GM23338 (cell line): ENCODE measurements at regions not wholly inside any gene's neighbourhood (a gene's known extent, or its start where the extent isn't known, plus 50 kb on each side); places are given as distances from the start of the nearest gene placed in this dataset.
"Not testable (repeated sequence)": the region's sequence is repeated elsewhere in the genome, so short reads cannot be mapped to it uniquely, and the experiment has no call there.

Experiments
- ATAC-seq: fragments of 200-7000 bp; cut with Tn5 transposase; 3 replicates; pipeline ENCODE4 v1.9.1; 2020
- DNase-seq: peaks from one replicate; pipeline ENCODE4 v3.0.0-alpha.2; 2015; ENCODE audit warnings: low spot score
- H2AFZ ChIP-seq: fragments of 200-600 bp; sonication (generic); 2 replicates; pipeline ENCODE4 v1.8.0; 2016; ENCODE audit warnings: antibody characterized with exemption, mild to moderate bottlenecking, moderate library complexity
- H3F3A ChIP-seq: fragments of 200-600 bp; sonication (generic); replicated peaks from 2 replicates; pipeline ENCODE4 v1.8.0; 2017; ENCODE audit warnings: antibody characterized with exemption, mixed run types, low read depth
- H3K27ac ChIP-seq: fragments of 200-600 bp; sonication (generic); 2 replicates; pipeline ENCODE4 v1.6.1; 2016; ENCODE audit warnings: low read depth
- H3K27me3 ChIP-seq: fragments of 200-600 bp; sonication (generic); 2 replicates; pipeline ENCODE4 v1.8.0; 2016; ENCODE audit warnings: mild to moderate bottlenecking, mixed run types, moderate library complexity; ENCODE audit not compliant: insufficient read depth
- H3K36me3 ChIP-seq: fragments of 200-600 bp; sonication (generic); 2 replicates; pipeline ENCODE4 v1.8.0; 2016; ENCODE audit warnings: mild to moderate bottlenecking; ENCODE audit not compliant: insufficient read depth
- H3K4me1 ChIP-seq: fragments of 200-600 bp; sonication (generic); 2 replicates; pipeline ENCODE4 v1.8.0; 2016; ENCODE audit warnings: mild to moderate bottlenecking, moderate library complexity; ENCODE audit not compliant: insufficient read depth
- H3K4me2 ChIP-seq: fragments of 200-600 bp; sonication (generic); 2 replicates; pipeline ENCODE4 v1.7.1; 2017; ENCODE audit warnings: mixed run types
- H3K4me3 ChIP-seq: fragments of 200-600 bp; sonication (generic); 2 replicates; pipeline ENCODE4 v1.6.1; 2016; ENCODE audit warnings: mixed run types
- H3K79me2 ChIP-seq: fragments of 200-600 bp; sonication (generic); replicated peaks from 2 replicates; pipeline ENCODE4 v1.8.0; 2017; ENCODE audit warnings: mild to moderate bottlenecking; ENCODE audit not compliant: insufficient read depth
- H3K9me2 ChIP-seq: fragments of 200-600 bp; sonication (generic); 2 replicates; pipeline ENCODE4 v1.8.0; 2017; ENCODE audit not compliant: insufficient read depth
- H4K20me1 ChIP-seq: fragments of 200-600 bp; sonication (generic); replicated peaks from 2 replicates; pipeline ENCODE4 v1.8.0; 2017; ENCODE audit warnings: mild to moderate bottlenecking; ENCODE audit not compliant: insufficient read depth
- H3K27ac Mint-ChIP-seq: 2 replicates; pipeline ENCODE4 v1.8.0; 2020; ENCODE audit warnings: inconsistent platforms, mild to moderate bottlenecking, moderate library complexity, mixed read lengths
- H3K27me3 Mint-ChIP-seq: 3 replicates; pipeline ENCODE4 v1.8.0; 2022; ENCODE audit warnings: low read depth, mild to moderate bottlenecking, moderate library complexity, mixed read lengths, inconsistent platforms; ENCODE audit not compliant: insufficient read depth, poor library complexity
- H3K36me3 Mint-ChIP-seq: 3 replicates; pipeline ENCODE4 v1.8.0; 2021; ENCODE audit warnings: low read depth, mild to moderate bottlenecking, inconsistent platforms, moderate library complexity, mixed read lengths
- H3K4me1 Mint-ChIP-seq: 3 replicates; pipeline ENCODE4 v1.8.0; 2020; ENCODE audit warnings: mild to moderate bottlenecking, inconsistent platforms, mixed read lengths
- H3K4me3 Mint-ChIP-seq: 3 replicates; pipeline ENCODE4 v1.8.0; 2021; ENCODE audit warnings: moderate library complexity, mild to moderate bottlenecking, inconsistent platforms, mixed read lengths
- H3K9me3 Mint-ChIP-seq: 3 replicates; pipeline ENCODE4 v1.8.0; 2020; ENCODE audit warnings: moderate library complexity, mild to moderate bottlenecking, inconsistent platforms, mixed read lengths
- CREB1 ChIP-seq: fragments of 250-450 bp; sonication (Bioruptor Pico); IDR thresholded peaks from 2 replicates; pipeline ENCODE4 v1.5.0; 2020; ENCODE audit warnings: low read depth, mild to moderate bottlenecking, moderate library complexity
- EZH2 ChIP-seq: fragments of 200-600 bp; sonication (generic); IDR thresholded peaks from one replicate; pipeline ENCODE4 v1.8.0; 2017; ENCODE audit warnings: antibody characterized with exemption, mild to moderate bottlenecking, low read depth; ENCODE audit not compliant: unreplicated experiment
- POLR2AphosphoS5 ChIP-seq: IDR thresholded peaks from 2 replicates; pipeline ENCODE4 v1.6.1; 2016; ENCODE audit warnings: antibody characterized with exemption, low read depth
- ZNF331 ChIP-seq: fragments of 250-450 bp; sonication (Bioruptor Pico); IDR thresholded peaks from 2 replicates; pipeline ENCODE4 v1.5.0; 2020; ENCODE audit warnings: low read depth, mild to moderate bottlenecking, moderate library complexity
- TF ChIP-seq, protein P1 (sequence below): fragments of 250-450 bp; sonication (Bioruptor Pico); IDR thresholded peaks from 2 replicates; pipeline ENCODE4 v1.5.0; 2020; ENCODE audit warnings: mild to moderate bottlenecking, moderate library complexity

DNA sequence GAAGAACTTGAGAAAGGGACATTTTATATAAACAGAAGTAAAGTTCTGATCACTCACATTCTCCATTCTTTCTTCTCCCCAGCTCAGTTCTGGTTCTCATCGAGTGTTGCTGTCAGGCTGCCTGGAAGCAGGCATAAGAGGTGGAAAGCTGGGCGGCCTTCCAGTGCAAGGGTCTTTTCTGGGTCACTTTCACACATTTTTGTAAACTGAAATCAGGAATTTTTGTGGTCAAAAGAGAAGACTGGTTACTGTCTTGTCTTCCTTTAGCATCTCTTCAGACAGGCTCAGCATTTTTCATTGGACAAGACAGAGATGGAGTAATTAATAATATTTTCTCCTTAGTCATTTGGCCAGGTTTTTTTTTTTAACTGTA, 93.7 kb downstream of the CTH start:
- H3K27me3 Mint-ChIP-seq, result no peaks in the 10 kb centered on the region
- Histone ChIP-seq H3K36me3 (no peaks in the 10 kb centered on the region), H3K4me1 (no peaks in the 10 kb centered on the region), H3K4me3 (no peak overlapping the region), H3K27me3 (no peaks in the 10 kb centered on the region), H3K79me2 (no peaks in the 10 kb centered on the region), H3K4me2 (no peak overlapping the region), H3K9me2 (no peaks in the 10 kb centered on the region), H2AFZ (no peak overlapping the region), H4K20me1 (no peaks in the 10 kb centered on the region), H3F3A (no peaks in the 10 kb centered on the region), H3K27ac (no peak overlapping the region)
- no peak for TF ChIP-seq ZNF331 (CRISPR knock-in tag)
- TF ChIP-seq EZH2, result no peak
- TF ChIP-seq, protein P1, sequence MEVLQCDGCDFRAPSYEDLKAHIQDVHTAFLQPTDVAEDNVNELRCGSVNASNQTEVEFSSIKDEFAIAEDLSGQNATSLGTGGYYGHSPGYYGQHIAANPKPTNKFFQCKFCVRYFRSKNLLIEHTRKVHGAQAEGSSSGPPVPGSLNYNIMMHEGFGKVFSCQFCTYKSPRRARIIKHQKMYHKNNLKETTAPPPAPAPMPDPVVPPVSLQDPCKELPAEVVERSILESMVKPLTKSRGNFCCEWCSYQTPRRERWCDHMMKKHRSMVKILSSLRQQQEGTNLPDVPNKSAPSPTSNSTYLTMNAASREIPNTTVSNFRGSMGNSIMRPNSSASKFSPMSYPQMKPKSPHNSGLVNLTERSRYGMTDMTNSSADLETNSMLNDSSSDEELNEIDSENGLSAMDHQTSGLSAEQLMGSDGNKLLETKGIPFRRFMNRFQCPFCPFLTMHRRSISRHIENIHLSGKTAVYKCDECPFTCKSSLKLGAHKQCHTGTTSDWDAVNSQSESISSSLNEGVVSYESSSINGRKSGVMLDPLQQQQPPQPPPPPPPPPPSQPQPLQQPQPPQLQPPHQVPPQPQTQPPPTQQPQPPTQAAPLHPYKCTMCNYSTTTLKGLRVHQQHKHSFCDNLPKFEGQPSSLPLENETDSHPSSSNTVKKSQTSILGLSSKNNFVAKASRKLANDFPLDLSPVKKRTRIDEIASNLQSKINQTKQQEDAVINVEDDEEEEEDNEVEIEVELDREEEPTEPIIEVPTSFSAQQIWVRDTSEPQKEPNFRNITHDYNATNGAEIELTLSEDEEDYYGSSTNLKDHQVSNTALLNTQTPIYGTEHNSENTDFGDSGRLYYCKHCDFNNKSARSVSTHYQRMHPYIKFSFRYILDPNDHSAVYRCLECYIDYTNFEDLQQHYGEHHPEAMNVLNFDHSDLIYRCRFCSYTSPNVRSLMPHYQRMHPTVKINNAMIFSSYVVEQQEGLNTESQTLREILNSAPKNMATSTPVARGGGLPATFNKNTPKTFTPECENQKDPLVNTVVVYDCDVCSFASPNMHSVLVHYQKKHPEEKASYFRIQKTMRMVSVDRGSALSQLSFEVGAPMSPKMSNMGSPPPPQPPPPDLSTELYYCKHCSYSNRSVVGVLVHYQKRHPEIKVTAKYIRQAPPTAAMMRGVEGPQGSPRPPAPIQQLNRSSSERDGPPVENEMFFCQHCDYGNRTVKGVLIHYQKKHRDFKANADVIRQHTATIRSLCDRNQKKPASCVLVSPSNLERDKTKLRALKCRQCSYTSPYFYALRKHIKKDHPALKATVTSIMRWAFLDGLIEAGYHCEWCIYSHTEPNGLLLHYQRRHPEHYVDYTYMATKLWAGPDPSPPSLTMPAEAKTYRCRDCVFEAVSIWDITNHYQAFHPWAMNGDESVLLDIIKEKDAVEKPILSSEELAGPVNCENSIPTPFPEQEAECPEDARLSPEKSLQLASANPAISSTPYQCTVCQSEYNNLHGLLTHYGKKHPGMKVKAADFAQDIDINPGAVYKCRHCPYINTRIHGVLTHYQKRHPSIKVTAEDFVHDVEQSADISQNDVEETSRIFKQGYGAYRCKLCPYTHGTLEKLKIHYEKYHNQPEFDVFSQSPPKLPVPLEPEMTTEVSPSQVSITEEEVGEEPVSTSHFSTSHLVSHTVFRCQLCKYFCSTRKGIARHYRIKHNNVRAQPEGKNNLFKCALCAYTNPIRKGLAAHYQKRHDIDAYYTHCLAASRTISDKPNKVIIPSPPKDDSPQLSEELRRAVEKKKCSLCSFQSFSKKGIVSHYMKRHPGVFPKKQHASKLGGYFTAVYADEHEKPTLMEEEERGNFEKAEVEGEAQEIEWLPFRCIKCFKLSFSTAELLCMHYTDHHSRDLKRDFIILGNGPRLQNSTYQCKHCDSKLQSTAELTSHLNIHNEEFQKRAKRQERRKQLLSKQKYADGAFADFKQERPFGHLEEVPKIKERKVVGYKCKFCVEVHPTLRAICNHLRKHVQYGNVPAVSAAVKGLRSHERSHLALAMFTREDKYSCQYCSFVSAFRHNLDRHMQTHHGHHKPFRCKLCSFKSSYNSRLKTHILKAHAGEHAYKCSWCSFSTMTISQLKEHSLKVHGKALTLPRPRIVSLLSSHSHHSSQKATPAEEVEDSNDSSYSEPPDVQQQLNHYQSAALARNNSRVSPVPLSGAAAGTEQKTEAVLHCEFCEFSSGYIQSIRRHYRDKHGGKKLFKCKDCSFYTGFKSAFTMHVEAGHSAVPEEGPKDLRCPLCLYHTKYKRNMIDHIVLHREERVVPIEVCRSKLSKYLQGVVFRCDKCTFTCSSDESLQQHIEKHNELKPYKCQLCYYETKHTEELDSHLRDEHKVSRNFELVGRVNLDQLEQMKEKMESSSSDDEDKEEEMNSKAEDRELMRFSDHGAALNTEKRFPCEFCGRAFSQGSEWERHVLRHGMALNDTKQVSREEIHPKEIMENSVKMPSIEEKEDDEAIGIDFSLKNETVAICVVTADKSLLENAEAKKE (CRISPR knock-in tag), result no peak
- TF ChIP-seq POLR2AphosphoS5, result no peak
- no peak for TF ChIP-seq CREB1 (CRISPR knock-in tag)
- no peak for ATAC-seq
- no peak overlapping the region for H3K27ac Mint-ChIP-seq
- H3K4me1 Mint-ChIP-seq, result peaks cover 8% of the 10 kb centered on the region
- H3K9me3 Mint-ChIP-seq, result no peaks in the 10 kb centered on the region
- H3K36me3 Mint-ChIP-seq, result no peaks in the 10 kb centered on the region
- no peak overlapping the region for H3K4me3 Mint-ChIP-seq
- DNase-seq, result no peak

DNA sequence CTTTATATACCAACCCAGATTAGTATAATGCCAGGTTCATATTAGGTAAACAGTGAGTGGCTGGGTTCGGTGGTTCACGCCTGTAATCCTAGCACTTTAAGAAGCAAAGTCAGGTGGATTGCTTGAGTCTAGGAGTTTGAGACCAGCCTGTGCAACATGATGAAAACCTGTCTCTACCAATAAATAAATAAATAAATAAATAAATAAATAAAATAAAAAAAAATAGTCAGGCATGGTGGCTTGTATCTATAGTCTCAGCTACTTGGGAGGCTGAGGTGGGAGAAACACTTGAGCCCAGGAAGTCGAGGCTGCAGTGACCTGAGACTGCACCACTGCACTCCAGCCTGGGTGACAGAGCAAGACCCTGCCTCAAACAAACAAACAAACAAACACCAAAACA, 96.9 kb downstream of the CTH start:
- not testable (repeated sequence) for H4K20me1 ChIP-seq, H3K27me3 Mint-ChIP-seq, H3K9me2 ChIP-seq, ATAC-seq, H3K36me3 Mint-ChIP-seq, H3K27ac ChIP-seq, H3K4me1 ChIP-seq, H3K4me3 ChIP-seq, H3K9me3 Mint-ChIP-seq, H3K4me3 Mint-ChIP-seq, H3K27me3 ChIP-seq, DNase-seq, H3F3A ChIP-seq, H3K4me2 ChIP-seq, H3K4me1 Mint-ChIP-seq, H3K79me2 ChIP-seq, H3K36me3 ChIP-seq, H3K27ac Mint-ChIP-seq, H2AFZ ChIP-seq
